PC-9 (cell line): ENCODE measurements at regions not wholly inside any gene's neighbourhood (a gene's known extent, or its start where the extent isn't known, plus 50 kb on each side); places are given as distances from the start of the nearest gene placed in this dataset.

Source experiments
- BruUV-seq: library from RNA; stranded (reverse); fragments of 400-500 nt; replicated peaks from 2 replicates; lab custom pipeline; 2021; lab: Mats Ljungman, UMichigan
- CTCF ChIA-PET: fragments of 300-600 bp; sonication (Branson Sonifier 250); formaldehyde crosslinking; loops from one replicate; lab custom pipeline; 2022; ENCODE audit warnings: antibody characterized with exemption; lab: Charles Lee
- POLR2A ChIA-PET: fragments of 300-600 bp; sonication (Branson Sonifier 250); formaldehyde crosslinking; loops from one replicate; lab custom pipeline; 2022; ENCODE audit warnings: antibody characterized with exemption; ENCODE audit not compliant: unreplicated experiment; lab: Charles Lee
- DNase-seq, 2 experiments: peaks; one replicate each; pipeline versions ENCODE4 v3.0.0 to v3.0.0-alpha.2; 2015 to 2022; ENCODE audit warnings: mixed read lengths in 1 of 2
- H2AFZ ChIP-seq: fragments of 200-600 bp; sonication (generic); 2 replicates; pipeline ENCODE4 v1.8.1; 2017; ENCODE audit warnings: antibody characterized with exemption
- H3F3A ChIP-seq: fragments of 200-600 bp; sonication (generic); 2 replicates; pipeline ENCODE4 v1.8.1; 2017; ENCODE audit warnings: antibody characterized with exemption, mild to moderate bottlenecking, low read depth; ENCODE audit not compliant: insufficient read depth
- H3K27ac ChIP-seq: fragments of 200-600 bp; sonication (generic); 2 replicates; pipeline ENCODE4 v1.6.1; 2016; ENCODE audit warnings: mixed run types
- H3K27me3 ChIP-seq: fragments of 200-600 bp; sonication (generic); 2 replicates; pipeline ENCODE4 v1.6.1; 2016; ENCODE audit warnings: low read depth, mixed run types; ENCODE audit not compliant: insufficient read depth
- H3K36me3 ChIP-seq: fragments of 200-600 bp; sonication (generic); 2 replicates; pipeline ENCODE4 v1.6.1; 2016; ENCODE audit warnings: low read depth, mixed run types
- H3K4me1 ChIP-seq: fragments of 200-600 bp; sonication (generic); replicated peaks from 2 replicates; pipeline ENCODE4 v1.6.1; 2016; ENCODE audit warnings: mixed run types; ENCODE audit not compliant: insufficient read depth
- H3K4me2 ChIP-seq: fragments of 200-600 bp; sonication (generic); 2 replicates; pipeline ENCODE4 v1.6.1; 2017; ENCODE audit warnings: mixed run types
- H3K4me3 ChIP-seq: fragments of 200-600 bp; sonication (generic); 2 replicates; pipeline ENCODE4 v1.6.1; 2016; ENCODE audit warnings: mixed run types
- H3K79me2 ChIP-seq: fragments of 200-600 bp; sonication (generic); 2 replicates; pipeline ENCODE4 v1.6.1; 2017; ENCODE audit warnings: low read depth, mixed run types
- H3K9me2 ChIP-seq: fragments of 200-600 bp; sonication (generic); 2 replicates; pipeline ENCODE4 v1.8.1; 2017; ENCODE audit warnings: mild to moderate bottlenecking; ENCODE audit not compliant: insufficient read depth
- H3K9me3 ChIP-seq: fragments of 200-600 bp; sonication (generic); 2 replicates; pipeline ENCODE4 v1.8.1; 2016; ENCODE audit warnings: low read depth; ENCODE audit not compliant: insufficient read depth
- H4K20me1 ChIP-seq: fragments of 200-600 bp; sonication (generic); 2 replicates; pipeline ENCODE4 v1.8.1; 2017; ENCODE audit not compliant: insufficient read depth
- EZH2 ChIP-seq: fragments of 200-600 bp; sonication (generic); IDR thresholded peaks from 2 replicates; pipeline ENCODE4 v1.8.0; 2017; ENCODE audit warnings: antibody characterized with exemption, low read depth
- intact Hi-C: fragments of 100-400 bp; cut with micrococcal nuclease; formaldehyde crosslinking; loops from one replicate; pipeline ENCODE4 v1.10.0; 2022; ENCODE audit not compliant: unreplicated experiment
- TF ChIP-seq, protein P1 (sequence below): fragments of 200-600 bp; sonication (generic); conservative IDR thresholded peaks from 2 replicates; pipeline ENCODE4 v1.6.1; 2017; ENCODE audit warnings: mixed run types, antibody characterized with exemption, mild to moderate bottlenecking, moderate library complexity

- no peaks in the 10 kb centered on the region for H3K9me3 ChIP-seq
- no peak overlapping the region for H3K4me3 ChIP-seq
- POLR2A ChIA-PET, result no interaction called here
- H3K9me2 ChIP-seq, result no peaks in the 10 kb centered on the region
- H3K79me2 ChIP-seq, result no peaks in the 10 kb centered on the region
- H3F3A ChIP-seq, result no peaks in the 10 kb centered on the region
- CTCF ChIA-PET, result no interaction called here
- H3K27me3 ChIP-seq, result no peaks in the 10 kb centered on the region
- TF ChIP-seq, protein P1, sequence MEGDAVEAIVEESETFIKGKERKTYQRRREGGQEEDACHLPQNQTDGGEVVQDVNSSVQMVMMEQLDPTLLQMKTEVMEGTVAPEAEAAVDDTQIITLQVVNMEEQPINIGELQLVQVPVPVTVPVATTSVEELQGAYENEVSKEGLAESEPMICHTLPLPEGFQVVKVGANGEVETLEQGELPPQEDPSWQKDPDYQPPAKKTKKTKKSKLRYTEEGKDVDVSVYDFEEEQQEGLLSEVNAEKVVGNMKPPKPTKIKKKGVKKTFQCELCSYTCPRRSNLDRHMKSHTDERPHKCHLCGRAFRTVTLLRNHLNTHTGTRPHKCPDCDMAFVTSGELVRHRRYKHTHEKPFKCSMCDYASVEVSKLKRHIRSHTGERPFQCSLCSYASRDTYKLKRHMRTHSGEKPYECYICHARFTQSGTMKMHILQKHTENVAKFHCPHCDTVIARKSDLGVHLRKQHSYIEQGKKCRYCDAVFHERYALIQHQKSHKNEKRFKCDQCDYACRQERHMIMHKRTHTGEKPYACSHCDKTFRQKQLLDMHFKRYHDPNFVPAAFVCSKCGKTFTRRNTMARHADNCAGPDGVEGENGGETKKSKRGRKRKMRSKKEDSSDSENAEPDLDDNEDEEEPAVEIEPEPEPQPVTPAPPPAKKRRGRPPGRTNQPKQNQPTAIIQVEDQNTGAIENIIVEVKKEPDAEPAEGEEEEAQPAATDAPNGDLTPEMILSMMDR, result no peak
- TF ChIP-seq EZH2, result no peak
- no peak for DNase-seq
- intact Hi-C loops, result no loop called here
- H4K20me1 ChIP-seq, result no peaks in the 10 kb centered on the region
- H3K36me3 ChIP-seq, result no peaks in the 10 kb centered on the region
- no peak overlapping the region for H3K27ac ChIP-seq
- H2AFZ ChIP-seq, result no peak overlapping the region
- BruUV-seq, result no TSS peak
- H3K4me2 ChIP-seq, result no peak overlapping the region
- H3K4me1 ChIP-seq, result no peaks in the 10 kb centered on the region
These were observed 280.0 kb downstream of the REEP3 start for GRCh38 chr10:63801166-63801565.

DNA sequence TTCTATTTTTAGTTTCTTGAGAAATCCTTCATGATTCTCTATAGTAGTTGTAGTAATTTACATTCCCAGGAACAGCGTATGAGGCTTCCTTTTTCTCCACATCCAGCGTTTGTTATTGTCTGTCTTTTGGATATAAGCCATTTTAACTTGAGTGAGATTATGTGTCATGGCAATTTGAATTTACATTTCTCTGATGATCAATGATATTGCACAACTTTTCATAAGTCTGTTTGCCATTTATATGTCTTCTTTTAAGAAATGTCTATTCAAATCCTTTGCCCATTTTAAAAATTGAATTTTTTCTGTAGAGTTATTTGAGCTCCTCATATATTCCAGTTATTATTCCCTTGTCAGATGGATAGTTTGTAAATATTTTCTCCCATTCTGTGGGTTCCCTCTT is 285.1 kb downstream of the REEP3 start:
- POLR2A ChIA-PET, result no interaction called here
- Histone ChIP-seq H3K27me3 (no peaks in the 10 kb centered on the region), H3K4me2 (no peak overlapping the region), H4K20me1 (no peaks in the 10 kb centered on the region), H3K27ac (no peak overlapping the region), H3K9me2 (no peaks in the 10 kb centered on the region), H3F3A (no peaks in the 10 kb centered on the region), H3K4me1 (no peaks in the 10 kb centered on the region), H2AFZ (no peak overlapping the region), H3K36me3 (no peaks in the 10 kb centered on the region), H3K4me3 (no peak overlapping the region), H3K79me2 (no peaks in the 10 kb centered on the region), H3K9me3 (no peaks in the 10 kb centered on the region)
- CTCF ChIA-PET, result no interaction called here
- TF ChIP-seq EZH2, result no peak
- TF ChIP-seq, protein P1, result no peak
- intact Hi-C loops, result no loop called here
- no TSS peak for BruUV-seq
- DNase-seq, result no peak

GRCh38 chr10:63812501-63812900 is 291.3 kb downstream of the REEP3 start:
- Histone ChIP-seq H3K79me2 (no peaks in the 10 kb centered on the region), H3K9me2 (no peaks in the 10 kb centered on the region), H3K4me2 (no peak overlapping the region), H4K20me1 (no peaks in the 10 kb centered on the region), H3K27ac (no peak overlapping the region), H3F3A (no peaks in the 10 kb centered on the region), H3K4me1 (no peaks in the 10 kb centered on the region), H3K27me3 (no peaks in the 10 kb centered on the region; the same call in 1 of the 2 replicates), H3K9me3 (no peaks in the 10 kb centered on the region), H2AFZ (no peak overlapping the region), H3K4me3 (no peak overlapping the region), H3K36me3 (no peaks in the 10 kb centered on the region)
- CTCF ChIA-PET, result no interaction called here
- BruUV-seq, result no TSS peak
- TF ChIP-seq, protein P1, result no peak
- TF ChIP-seq EZH2, result no peak
- POLR2A ChIA-PET, result no interaction called here
- no peak for DNase-seq
- intact Hi-C loops, result no loop called here
